NCI-H82 treated with DMSO at 0.1 percent for 48 hours (cell line): ENCODE measurements at regions not wholly inside any gene's neighbourhood (a gene's known extent, or its start where the extent isn't known, plus 50 kb on each side); places are given as distances from the start of the nearest gene placed in this dataset.

ENCODE experiments used
- DNase-seq: peaks from one replicate; lab custom pipeline; 2025; ENCODE audit not compliant: unreplicated experiment; lab: John Stamatoyannopoulos, UW

- DNase-seq, result no peak
Observed at GRCh38 chr22:27213294-27213693, 555.9 kb downstream of the MIAT start.

GRCh38 chr22:27213766-27214581 is 556.6 kb downstream of the MIAT start:
- DNase-seq, result no peak

- DNase-seq, result no peak
Observed at GRCh38 chr22:27214691-27215090, 557.3 kb downstream of the MIAT start.

- no peak for DNase-seq
Observed at GRCh38 chr22:27215871-27216270, 558.5 kb downstream of the MIAT start.

GRCh38 chr22:27216444-27216843 is 559.1 kb downstream of the MIAT start:
- no peak for DNase-seq

- DNase-seq, result no peak
Observed at GRCh38 chr22:27217154-27217553, 559.8 kb downstream of the MIAT start.

GRCh38 chr22:27218012-27218920 is 560.9 kb downstream of the MIAT start:
- DNase-seq, result no peak

GRCh38 chr22:27219036-27219435 is 561.6 kb downstream of the MIAT start:
- no peak for DNase-seq

- no peak for DNase-seq
Observed at GRCh38 chr22:27220339-27220738, 563.0 kb downstream of the MIAT start.

- DNase-seq, result no peak
Observed at GRCh38 chr22:27222178-27222577, 564.8 kb downstream of the MIAT start.

- DNase-seq, result no peak
Observed at GRCh38 chr22:27223317-27224177, 566.2 kb downstream of the MIAT start.

GRCh38 chr22:27224485-27225374 is 567.3 kb downstream of the MIAT start:
- DNase-seq, result no peak

GRCh38 chr22:27226666-27227065 is 569.3 kb downstream of the MIAT start:
- no peak for DNase-seq

GRCh38 chr22:27228771-27229170 is 571.4 kb downstream of the MIAT start:
- DNase-seq, result no peak

GRCh38 chr22:27230189-27230588 is 571.4 kb downstream of the MN1 start:
- DNase-seq, result no peak

- no peak for DNase-seq
Observed at GRCh38 chr22:27231266-27231665, 570.3 kb downstream of the MN1 start.

- no peak for DNase-seq
Observed at GRCh38 chr22:27232077-27232476, 569.5 kb downstream of the MN1 start.

GRCh38 chr22:27237080-27237741 is 564.3 kb downstream of the MN1 start:
- no peak for DNase-seq

- no peak for DNase-seq
Observed at GRCh38 chr22:27238935-27239510, 562.5 kb downstream of the MN1 start.
